CD4-positive, alpha-beta T cell treated with Interleukin-1 beta for 1 hour (primary cell): ENCODE measurements at regions not wholly inside any gene's neighbourhood (a gene's known extent, or its start where the extent isn't known, plus 50 kb on each side); places are given as distances from the start of the nearest gene placed in this dataset.
"Not testable (repeated sequence)": the region's sequence is repeated elsewhere in the genome, so short reads cannot be mapped to it uniquely, and the experiment has no call there.

Experiments used
- DNase-seq, 2 donors: peaks; one replicate each; pipeline ENCODE4 v3.0.0-alpha.2; 2020 to 2022

GRCh38 chr10:131569851-131570715 lies 258.6 kb upstream of the TCERG1L start:
- DNase-seq = no peak

- no peak for DNase-seq
Measured at GRCh38 chr10:131570716-131571307, 259.3 kb upstream of the TCERG1L start.

- DNase-seq = no peak
Measured at GRCh38 chr10:131571346-131571745, 259.8 kb upstream of the TCERG1L start.

- no peak for DNase-seq
Measured at GRCh38 chr10:131571865-131572264, 260.3 kb upstream of the TCERG1L start.

- DNase-seq = no peak
Measured at GRCh38 chr10:131573256-131573655, 261.7 kb upstream of the TCERG1L start.

GRCh38 chr10:131573707-131574106 lies 262.2 kb upstream of the TCERG1L start:
- no peak for DNase-seq

- no peak for DNase-seq
Measured at GRCh38 chr10:131574363-131574706, 262.8 kb upstream of the TCERG1L start.

GRCh38 chr10:131574707-131575430 lies 263.3 kb upstream of the TCERG1L start:
- DNase-seq = no peak

- no peak for DNase-seq
Measured at GRCh38 chr10:131575877-131576276, 264.4 kb upstream of the TCERG1L start.

GRCh38 chr10:131576341-131577177 lies 265.0 kb upstream of the TCERG1L start:
- no peak for DNase-seq

- DNase-seq = no peak
Measured at GRCh38 chr10:131577178-131577555, 265.6 kb upstream of the TCERG1L start.

- no peak for DNase-seq
Measured at GRCh38 chr10:131577786-131578471, 266.4 kb upstream of the TCERG1L start.

- DNase-seq = no peak
Measured at GRCh38 chr10:131578472-131578970, 267.0 kb upstream of the TCERG1L start.

GRCh38 chr10:131579251-131580071 lies 267.9 kb upstream of the TCERG1L start:
- no peak for DNase-seq

GRCh38 chr10:131580076-131580652 lies 268.6 kb upstream of the TCERG1L start:
- DNase-seq = no peak

GRCh38 chr10:131580674-131581073 lies 269.2 kb upstream of the TCERG1L start:
- DNase-seq = no peak

- not testable (repeated sequence) for DNase-seq
Measured at GRCh38 chr10:131581547-131581946, 270.0 kb upstream of the TCERG1L start.

GRCh38 chr10:131584287-131584686 lies 272.8 kb upstream of the TCERG1L start:
- no peak for DNase-seq

GRCh38 chr10:131585761-131586160 lies 274.2 kb upstream of the TCERG1L start:
- no peak for DNase-seq

- DNase-seq = no peak
Measured at GRCh38 chr10:131586958-131587357, 275.4 kb upstream of the TCERG1L start.
